ENCODE measurements at regions not wholly inside any gene's neighbourhood (a gene's known extent, or its start where the extent isn't known, plus 50 kb on each side); places are given as distances from the start of the nearest gene placed in this dataset.

DNA sequence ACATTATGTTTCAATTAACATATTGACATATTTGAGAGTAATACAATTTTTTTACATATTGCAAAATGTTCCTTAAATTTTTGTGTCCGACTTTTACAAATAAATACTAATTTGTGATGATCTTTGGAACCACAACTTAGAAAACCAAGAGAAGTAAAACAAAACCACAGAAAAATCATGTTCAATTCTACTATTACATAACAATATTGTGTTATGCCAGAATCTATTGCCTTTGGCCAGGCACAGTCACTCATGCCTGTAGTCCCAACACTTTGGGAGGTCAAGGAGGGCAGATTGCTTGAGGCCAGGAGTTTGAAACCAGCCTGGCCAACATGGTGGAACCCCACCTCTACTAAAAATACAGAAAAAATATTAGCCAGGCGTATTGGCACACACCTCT lies 92.8 kb upstream of the APCDD1 start:
- TF ChIP-seq CTCF (IDR thresholded peaks at IDR 0.05) = no peak
- TF ChIP-seq POLR2A (IDR thresholded peaks at IDR 0.05) = no peak
